ENCODE measurements at regions not wholly inside any gene's neighbourhood (a gene's known extent, or its start where the extent isn't known, plus 50 kb on each side); places are given as distances from the start of the nearest gene placed in this dataset.

GRCh38 chr3:78348664-78349063 is 1308.8 kb downstream of the ROBO2 start:
- Histone ChIP-seq H3K27me3 (no peaks in the 10 kb centered on the region), H3K4me1 (no peaks in the 10 kb centered on the region), H3K27ac (no peak overlapping the region), H3K36me3 (no peaks in the 10 kb centered on the region), H3K9ac (ENCODE audit: low read depth in 2 of 2, low read length in 2 of 2) (no peak overlapping the region), H3K4me3 (no peak overlapping the region), H3K9me3 (no peaks in the 10 kb centered on the region)
- intact Hi-C loops (cut with DNase I), result no loop called here
- no peak for DNase-seq
- TF ChIP-seq CTCF (IDR thresholded peaks at IDR 0.05), result no peak

DNA sequence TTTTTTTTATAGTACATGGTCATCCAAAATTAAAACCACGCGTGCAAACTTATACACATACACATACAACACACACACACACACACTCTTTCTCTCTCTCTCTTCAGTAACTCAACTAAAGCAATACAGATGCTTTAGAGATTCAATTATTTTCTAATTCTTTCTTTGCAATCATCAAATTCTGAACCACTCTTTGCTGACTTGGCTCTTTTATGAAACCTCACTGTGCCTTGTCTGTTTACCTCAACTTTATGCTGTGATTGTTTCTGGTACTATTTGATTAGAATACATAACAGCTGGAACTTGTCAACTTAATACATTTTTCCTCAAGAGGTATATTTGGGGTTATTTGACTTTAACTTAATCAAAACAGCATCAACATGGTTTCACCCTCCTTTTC is 1309.7 kb downstream of the ROBO2 start:
- DNase-seq, result no peak
- H3K4me3 ChIP-seq, result no peak overlapping the region
- intact Hi-C loops (cut with DNase I), result no loop called here
- H3K27me3 ChIP-seq, result no peaks in the 10 kb centered on the region
- H3K9ac ChIP-seq (ENCODE audit: low read depth in 2 of 2, low read length in 2 of 2), result no peak overlapping the region
- H3K4me1 ChIP-seq, result no peaks in the 10 kb centered on the region
- no peak overlapping the region for H3K27ac ChIP-seq
- no peaks in the 10 kb centered on the region for H3K36me3 ChIP-seq
- no peaks in the 10 kb centered on the region for H3K9me3 ChIP-seq
- TF ChIP-seq CTCF (IDR thresholded peaks at IDR 0.05), result no peak

GRCh38 chr3:78351334-78351733 is 1311.4 kb downstream of the ROBO2 start:
- Histone ChIP-seq H3K4me3 (no peak overlapping the region), H3K9me3 (no peaks in the 10 kb centered on the region), H3K36me3 (no peaks in the 10 kb centered on the region), H3K4me1 (no peaks in the 10 kb centered on the region), H3K27ac (no peak overlapping the region), H3K9ac (ENCODE audit: low read depth in 2 of 2, low read length in 2 of 2) (no peak overlapping the region), H3K27me3 (no peaks in the 10 kb centered on the region)
- TF ChIP-seq CTCF (IDR thresholded peaks at IDR 0.05), result no peak
- DNase-seq, result no peak
- intact Hi-C loops (cut with DNase I), result no loop called here

DNA sequence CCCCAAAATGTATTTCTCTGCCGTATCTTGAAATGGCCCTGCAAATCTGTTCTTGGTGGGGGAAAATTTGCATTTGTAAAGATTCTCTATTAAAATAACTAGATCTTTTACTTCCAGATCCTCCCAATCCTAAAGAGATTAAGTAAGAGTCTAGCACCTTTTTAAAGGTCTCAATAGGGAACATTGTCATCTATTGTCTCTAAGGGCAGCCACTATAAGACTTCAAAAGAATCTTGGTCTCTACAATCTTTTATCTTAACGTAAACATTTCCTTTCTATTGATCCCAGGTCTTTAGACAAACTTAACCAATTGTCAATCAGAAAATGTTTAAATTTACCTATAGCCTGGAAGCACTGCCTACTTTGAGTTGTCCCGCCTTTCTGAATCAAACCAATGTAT is 1313.3 kb downstream of the ROBO2 start:
- H3K4me3 ChIP-seq, result no peak overlapping the region
- no peak overlapping the region for H3K9ac ChIP-seq (ENCODE audit: low read depth in 2 of 2, low read length in 2 of 2)
- DNase-seq, result no peak
- H3K9me3 ChIP-seq, result no peaks in the 10 kb centered on the region
- no peak overlapping the region for H3K27ac ChIP-seq
- intact Hi-C loops (cut with DNase I), result no loop called here
- no peaks in the 10 kb centered on the region for H3K4me1 ChIP-seq
- no peak for TF ChIP-seq CTCF (IDR thresholded peaks at IDR 0.05)
- no peaks in the 10 kb centered on the region for H3K27me3 ChIP-seq
- no peaks in the 10 kb centered on the region for H3K36me3 ChIP-seq

GRCh38 chr3:78360849-78361248 is 1321.0 kb downstream of the ROBO2 start:
- no peaks in the 10 kb centered on the region for H3K4me1 ChIP-seq
- H3K27ac ChIP-seq, result no peak overlapping the region
- no peaks in the 10 kb centered on the region for H3K27me3 ChIP-seq
- H3K9me3 ChIP-seq, result no peaks in the 10 kb centered on the region
- H3K36me3 ChIP-seq, result no peaks in the 10 kb centered on the region
- H3K9ac ChIP-seq (ENCODE audit: low read depth in 2 of 2, low read length in 2 of 2), result no peak overlapping the region
- intact Hi-C loops (cut with DNase I), result no loop called here
- H3K4me3 ChIP-seq, result no peak overlapping the region
- no peak for TF ChIP-seq CTCF (IDR thresholded peaks at IDR 0.05)
- DNase-seq, result no peak

Data from colonic mucosa (tissue), 4 donors.